ENCODE measurements at regions not wholly inside any gene's neighbourhood (a gene's known extent, or its start where the extent isn't known, plus 50 kb on each side); places are given as distances from the start of the nearest gene placed in this dataset.

DNA sequence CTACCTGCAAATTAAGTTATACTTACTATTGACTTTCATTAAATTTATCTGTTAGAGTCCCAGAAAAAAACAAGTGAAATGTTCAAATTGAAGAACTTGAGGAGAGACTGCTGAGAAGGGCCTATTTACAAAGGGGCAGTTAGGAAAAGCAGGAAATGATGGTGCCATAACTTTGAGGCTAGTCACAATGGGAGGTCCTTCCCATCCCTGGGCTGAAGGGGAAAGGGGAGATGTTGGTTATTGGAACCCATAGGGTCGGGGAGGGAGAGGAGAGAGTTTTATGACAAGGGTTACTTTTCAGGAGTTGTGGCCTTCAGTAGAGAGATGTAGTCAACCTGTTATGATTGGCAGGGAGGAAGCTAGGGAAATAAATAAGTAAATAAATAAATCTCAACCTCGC is 169.1 kb downstream of the DMRT2 start:
- Histone ChIP-seq H3K9ac (no peak overlapping the region), H3K9me3 (ENCODE audit: control insufficient read depth, low read length) (no peaks in the 10 kb centered on the region), H3K79me2 (no peaks in the 10 kb centered on the region), H3K27ac (no peak overlapping the region), H3K4me2 (ENCODE audit: low read length) (no peak overlapping the region), H3K4me1 (no peaks in the 10 kb centered on the region), H3K4me3 (ENCODE audit: low read depth, low read length) (no peak overlapping the region), H3K36me3 (ENCODE audit: control insufficient read depth, insufficient read depth, low read length) (no peaks in the 10 kb centered on the region), H3K27me3 (ENCODE audit: control insufficient read depth, insufficient read depth, low read length) (no peaks in the 10 kb centered on the region), H2AFZ (no peak overlapping the region)
- no peak for TF ChIP-seq CTCF (IDR thresholded peaks at IDR 0.05)

GRCh38 chr9:1221298-1221697 is 171.1 kb downstream of the DMRT2 start:
- Histone ChIP-seq H2AFZ (no peak overlapping the region), H3K36me3 (ENCODE audit: control insufficient read depth, insufficient read depth, low read length) (no peaks in the 10 kb centered on the region), H3K9ac (no peak overlapping the region), H3K4me1 (no peaks in the 10 kb centered on the region), H3K27me3 (ENCODE audit: control insufficient read depth, insufficient read depth, low read length) (no peaks in the 10 kb centered on the region), H3K79me2 (no peaks in the 10 kb centered on the region), H3K4me2 (ENCODE audit: low read length) (no peak overlapping the region), H3K4me3 (ENCODE audit: low read depth, low read length) (no peak overlapping the region), H3K27ac (no peak overlapping the region), H3K9me3 (ENCODE audit: control insufficient read depth, low read length) (no peaks in the 10 kb centered on the region)
- no peak for TF ChIP-seq CTCF (IDR thresholded peaks at IDR 0.05)

DNA sequence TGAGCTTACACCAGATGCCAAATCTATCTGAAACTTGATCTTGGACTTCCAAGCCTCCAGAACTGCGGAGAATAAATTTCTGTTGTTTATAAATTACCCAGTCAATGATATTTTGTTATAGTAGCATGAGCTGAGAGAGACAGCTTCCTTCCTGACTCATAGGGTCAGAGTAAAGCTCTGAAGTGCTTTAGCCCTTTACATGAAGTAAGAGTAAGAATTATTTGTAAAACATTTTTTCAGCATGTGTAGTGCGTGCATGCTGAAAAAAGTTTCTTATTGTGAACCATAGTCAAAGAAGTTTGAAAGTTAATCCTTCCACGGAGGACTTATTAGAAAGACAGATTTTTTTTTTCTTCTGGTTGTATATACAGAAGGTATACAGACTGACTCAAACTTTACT is 172.4 kb downstream of the DMRT2 start:
- Histone ChIP-seq H3K27ac (no peak overlapping the region), H3K79me2 (no peaks in the 10 kb centered on the region), H3K4me1 (no peaks in the 10 kb centered on the region), H3K4me3 (ENCODE audit: low read depth, low read length) (no peak overlapping the region), H2AFZ (no peak overlapping the region), H3K9ac (no peak overlapping the region), H3K9me3 (ENCODE audit: control insufficient read depth, low read length) (no peaks in the 10 kb centered on the region), H3K36me3 (ENCODE audit: control insufficient read depth, insufficient read depth, low read length) (no peaks in the 10 kb centered on the region), H3K27me3 (ENCODE audit: control insufficient read depth, insufficient read depth, low read length) (no peaks in the 10 kb centered on the region), H3K4me2 (ENCODE audit: low read length) (no peak overlapping the region)
- no peak for TF ChIP-seq CTCF (IDR thresholded peaks at IDR 0.05)

DNA sequence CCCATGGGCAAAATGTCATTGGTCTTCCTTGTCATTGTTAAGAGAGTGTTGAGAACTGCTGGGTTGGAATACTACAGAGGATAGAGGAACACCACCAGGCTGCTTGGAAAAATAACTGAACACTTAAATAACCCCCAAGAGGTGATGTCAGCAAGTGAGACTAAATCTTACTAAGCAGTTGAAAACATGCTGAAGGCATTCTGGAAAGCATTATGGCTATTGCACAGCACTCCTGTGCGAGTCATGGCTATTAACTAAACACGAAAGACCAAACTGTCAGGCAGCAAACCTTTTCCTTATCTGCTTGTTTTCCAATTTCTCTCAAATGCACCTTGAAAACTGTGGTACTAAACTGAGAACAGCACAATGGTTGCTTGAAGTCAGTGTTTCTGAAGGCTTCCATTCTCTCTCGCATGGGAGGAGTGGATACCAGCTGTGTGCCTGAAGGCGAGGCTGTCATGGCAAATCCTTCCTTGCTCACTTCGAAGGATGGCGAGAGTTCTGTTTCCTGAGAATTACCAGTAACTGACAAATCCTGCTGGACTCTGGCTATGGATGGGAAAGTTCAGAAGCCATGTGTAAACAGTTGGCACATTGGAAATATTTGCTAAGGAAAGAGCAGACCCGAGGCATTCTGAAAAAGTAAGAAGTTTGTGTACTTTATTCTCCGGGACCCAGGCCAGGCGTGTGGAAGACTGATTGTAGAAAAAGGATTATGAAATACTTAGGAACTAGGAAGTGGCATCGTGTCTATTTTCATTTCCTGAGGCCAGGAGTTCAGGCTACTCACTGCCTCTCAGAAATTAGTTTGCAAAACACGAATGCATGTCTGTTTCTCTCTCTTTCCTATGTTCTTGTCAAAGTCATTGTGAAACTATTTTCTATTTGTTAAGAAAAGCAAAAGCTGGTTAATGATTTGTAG is 182.1 kb downstream of the DMRT2 start:
- H3K79me2 ChIP-seq: no peaks in the 10 kb centered on the region
- no peak overlapping the region for H3K4me2 ChIP-seq (ENCODE audit: low read length)
- H3K4me3 ChIP-seq (ENCODE audit: low read depth, low read length): no peak overlapping the region
- no peak overlapping the region for H3K27ac ChIP-seq
- no peak overlapping the region for H3K9ac ChIP-seq
- no peaks in the 10 kb centered on the region for H3K9me3 ChIP-seq (ENCODE audit: control insufficient read depth, low read length)
- H3K36me3 ChIP-seq (ENCODE audit: control insufficient read depth, insufficient read depth, low read length): no peaks in the 10 kb centered on the region
- no peaks in the 10 kb centered on the region for H3K27me3 ChIP-seq (ENCODE audit: control insufficient read depth, insufficient read depth, low read length)
- no peak overlapping the region for H2AFZ ChIP-seq
- no peaks in the 10 kb centered on the region for H3K4me1 ChIP-seq
- TF ChIP-seq CTCF (IDR thresholded peaks at IDR 0.05): no peak

GRCh38 chr9:1233568-1233967 is 183.4 kb downstream of the DMRT2 start:
- H3K79me2 ChIP-seq: no peaks in the 10 kb centered on the region
- no peak for TF ChIP-seq CTCF (IDR thresholded peaks at IDR 0.05)
- no peak overlapping the region for H2AFZ ChIP-seq
- H3K4me2 ChIP-seq (ENCODE audit: low read length): no peak overlapping the region
- no peak overlapping the region for H3K27ac ChIP-seq
- no peaks in the 10 kb centered on the region for H3K27me3 ChIP-seq (ENCODE audit: control insufficient read depth, insufficient read depth, low read length)
- no peaks in the 10 kb centered on the region for H3K36me3 ChIP-seq (ENCODE audit: control insufficient read depth, insufficient read depth, low read length)
- H3K4me3 ChIP-seq (ENCODE audit: low read depth, low read length): no peak overlapping the region
- no peak overlapping the region for H3K9ac ChIP-seq
- H3K4me1 ChIP-seq: no peaks in the 10 kb centered on the region
- no peaks in the 10 kb centered on the region for H3K9me3 ChIP-seq (ENCODE audit: control insufficient read depth, low read length)

Data from parathyroid adenoma (tissue), 2 donors.